Ramos (cell line): ENCODE measurements at regions not wholly inside any gene's neighbourhood (a gene's known extent, or its start where the extent isn't known, plus 50 kb on each side); places are given as distances from the start of the nearest gene placed in this dataset.

Experiments
- in situ Hi-C: fragments of 300-500 bp; cut with MboI; formaldehyde crosslinking; loops from one replicate; pipeline ENCODE4 v1.14.3; 2022; ENCODE audit warnings: low sequenced_read_pairs; ENCODE audit not compliant: unreplicated experiment

DNA sequence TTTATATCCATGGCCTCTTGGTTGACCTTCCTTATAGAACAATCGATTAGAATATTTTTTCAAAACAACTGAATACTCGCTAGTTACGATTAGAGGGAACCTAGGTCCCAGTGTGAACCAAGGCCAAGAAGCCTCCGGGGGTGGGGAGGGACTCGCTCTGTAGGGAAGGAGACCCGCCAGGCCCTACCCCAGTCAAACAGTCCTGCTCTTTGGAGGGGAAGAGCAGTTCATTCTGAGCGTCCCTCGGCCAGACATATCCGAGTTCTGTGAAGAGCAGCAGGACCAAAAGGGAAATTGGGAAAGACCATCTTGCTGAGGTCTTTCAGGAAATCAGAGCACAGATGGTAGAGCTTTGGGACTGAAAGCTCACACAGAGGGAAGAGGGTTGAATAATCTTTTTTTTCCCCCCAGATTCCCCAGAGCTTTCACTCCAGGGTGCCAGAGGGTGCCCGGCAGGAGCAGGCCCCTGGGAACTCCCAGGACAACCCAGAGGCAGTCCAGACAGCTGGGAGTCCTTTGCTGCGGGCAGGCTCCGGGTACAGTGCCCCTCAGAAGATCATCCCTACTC is 137.2 kb upstream of the HES1 start:
- in situ Hi-C loops = no loop called here

DNA sequence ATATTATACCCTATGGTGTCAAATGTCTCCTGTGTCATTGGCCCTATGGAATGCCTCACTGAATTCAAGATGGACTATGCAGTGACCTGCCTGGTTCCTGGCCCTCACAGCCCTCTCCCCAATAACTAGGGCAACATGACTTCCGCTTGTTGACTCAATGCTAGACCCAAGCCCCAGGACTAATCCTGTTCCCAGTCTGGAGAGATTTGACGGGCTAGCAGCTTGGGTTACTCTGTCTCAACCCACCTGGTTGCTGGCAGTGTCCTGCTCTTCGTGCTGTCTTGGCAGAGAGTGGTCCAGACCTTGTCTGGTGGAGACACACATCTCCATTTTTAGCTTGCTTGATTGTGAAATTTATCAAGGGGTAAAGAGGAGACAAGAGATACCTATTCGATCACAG is 135.8 kb upstream of the HES1 start:
- in situ Hi-C loops = no loop called here

DNA sequence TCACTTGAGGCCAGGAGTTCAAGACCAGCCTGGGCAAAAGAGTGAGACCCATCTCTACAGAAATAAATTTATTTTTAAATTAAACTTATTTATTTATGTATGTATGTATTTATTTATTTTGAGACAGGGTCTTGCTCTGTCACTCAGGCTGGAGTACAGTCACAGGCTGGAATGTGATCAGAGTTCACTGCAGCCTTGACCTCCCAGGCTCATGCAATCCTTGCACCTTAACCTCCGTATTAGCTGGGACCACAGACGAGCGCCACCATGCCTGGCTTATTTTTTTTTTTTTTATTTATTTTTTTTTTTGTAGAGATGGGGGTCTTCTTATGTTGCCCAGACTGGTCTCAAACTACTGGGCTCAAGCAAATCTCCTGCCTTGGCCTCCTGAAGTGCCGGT is 135.2 kb upstream of the HES1 start:
- in situ Hi-C loops = no loop called here

DNA sequence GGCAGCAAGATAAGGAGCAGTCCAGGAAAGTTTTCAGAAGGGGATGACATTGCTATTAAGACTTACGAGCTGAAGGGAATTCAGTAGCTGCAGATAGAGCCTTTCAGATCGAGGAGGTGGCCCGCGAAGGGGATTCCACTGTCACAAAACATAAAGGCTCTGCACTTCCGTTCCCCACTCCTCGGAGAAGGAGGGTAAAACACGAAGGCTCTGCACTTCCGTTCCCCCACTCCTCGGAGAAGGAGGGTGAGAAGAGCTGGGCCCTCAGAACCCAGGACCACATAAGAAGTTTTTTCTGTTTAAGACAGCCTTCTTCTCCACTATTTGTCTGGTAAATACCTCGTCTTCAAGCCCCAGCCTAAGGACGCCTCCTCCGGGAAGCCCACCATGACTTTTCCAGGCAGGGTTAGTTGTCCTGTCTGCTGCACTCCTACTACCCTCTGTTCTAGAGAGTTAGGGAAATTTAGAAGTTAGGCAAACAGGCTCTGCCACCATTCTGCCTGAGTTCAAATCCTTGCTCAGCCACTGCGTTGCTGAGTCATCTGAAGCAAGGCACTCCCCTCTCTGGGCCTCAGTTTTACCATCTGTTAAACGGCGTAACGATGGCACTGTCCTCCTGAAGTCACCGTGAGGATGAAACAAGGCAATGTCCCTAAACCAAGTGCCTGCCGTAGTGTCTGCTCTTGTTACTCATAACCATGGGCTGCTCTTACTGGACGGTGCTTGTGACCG is 134.1 kb upstream of the HES1 start:
- in situ Hi-C loops = no loop called here

DNA sequence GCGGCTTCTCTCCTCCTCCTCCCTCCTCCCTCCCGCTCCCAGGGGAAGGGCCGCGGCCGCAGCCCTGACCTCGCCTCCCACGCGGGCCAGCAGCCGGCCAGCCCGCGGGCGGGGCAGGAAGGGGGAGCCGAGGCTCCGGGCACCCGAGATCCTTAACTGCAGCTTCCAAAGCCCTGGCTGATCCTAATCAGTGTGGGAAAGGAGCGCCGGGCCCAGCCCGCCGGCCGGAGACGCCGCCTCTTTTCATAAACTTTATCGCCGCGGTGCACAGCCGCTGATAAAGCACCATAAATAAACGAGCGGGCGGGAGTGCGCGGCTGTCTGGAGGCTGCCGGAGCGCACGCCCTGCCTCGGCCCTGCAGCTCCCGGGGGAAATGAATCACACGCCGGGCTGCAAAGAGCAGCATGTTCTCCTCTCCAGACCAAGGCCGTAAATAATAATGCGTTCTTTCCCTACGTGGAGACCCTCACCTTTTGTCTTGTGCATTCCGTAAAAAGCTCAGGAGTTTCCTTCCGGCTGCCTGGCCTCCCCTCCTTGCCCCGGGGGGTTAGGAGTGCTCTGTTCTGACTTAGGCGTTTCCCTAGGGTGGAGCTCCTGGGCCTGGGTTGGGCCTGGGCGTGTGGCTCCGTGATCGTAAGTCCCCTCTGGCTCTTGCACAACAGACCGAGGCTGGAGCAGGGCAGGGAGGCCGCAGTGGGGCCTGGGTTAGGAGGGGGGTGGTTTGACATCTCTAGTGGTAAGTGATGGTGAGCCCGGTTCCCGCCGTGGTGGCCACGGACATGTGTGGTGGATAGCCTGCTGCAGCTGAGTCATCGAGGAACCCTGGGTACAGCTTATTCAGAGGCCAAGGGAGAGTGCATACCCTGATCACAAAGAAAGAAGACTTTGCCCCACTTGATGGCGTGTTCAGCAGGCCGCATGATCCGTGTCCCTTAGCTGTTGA is 132.6 kb upstream of the HES1 start:
- in situ Hi-C loops = no loop called here

DNA sequence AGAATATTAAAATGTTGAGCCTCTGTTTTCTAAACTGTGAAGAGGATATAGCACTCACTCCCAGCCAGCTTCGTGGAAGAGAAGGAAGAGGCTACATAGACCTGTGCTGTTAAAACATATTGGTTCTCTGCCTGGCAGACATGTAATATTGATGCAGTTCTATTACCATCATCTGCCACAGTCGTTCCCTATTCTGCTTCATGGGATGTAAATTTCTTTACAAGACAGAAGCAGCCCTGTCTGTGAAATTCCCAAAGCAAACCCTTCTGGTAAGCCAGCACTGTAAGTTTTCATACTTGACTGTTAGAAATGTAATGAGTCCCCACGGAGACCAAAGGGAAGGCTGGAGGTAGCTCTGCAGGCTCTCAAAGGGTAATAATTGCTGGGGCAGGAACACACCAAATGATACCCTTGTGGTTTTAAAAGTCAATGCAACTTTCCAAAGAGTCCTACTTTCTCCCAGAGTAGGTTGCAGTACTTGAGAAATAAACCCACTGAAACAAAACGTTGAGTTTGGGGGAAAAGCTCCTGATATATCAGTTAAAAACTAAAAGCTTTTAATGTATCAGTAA is 129.9 kb upstream of the HES1 start:
- in situ Hi-C loops = no loop called here

DNA sequence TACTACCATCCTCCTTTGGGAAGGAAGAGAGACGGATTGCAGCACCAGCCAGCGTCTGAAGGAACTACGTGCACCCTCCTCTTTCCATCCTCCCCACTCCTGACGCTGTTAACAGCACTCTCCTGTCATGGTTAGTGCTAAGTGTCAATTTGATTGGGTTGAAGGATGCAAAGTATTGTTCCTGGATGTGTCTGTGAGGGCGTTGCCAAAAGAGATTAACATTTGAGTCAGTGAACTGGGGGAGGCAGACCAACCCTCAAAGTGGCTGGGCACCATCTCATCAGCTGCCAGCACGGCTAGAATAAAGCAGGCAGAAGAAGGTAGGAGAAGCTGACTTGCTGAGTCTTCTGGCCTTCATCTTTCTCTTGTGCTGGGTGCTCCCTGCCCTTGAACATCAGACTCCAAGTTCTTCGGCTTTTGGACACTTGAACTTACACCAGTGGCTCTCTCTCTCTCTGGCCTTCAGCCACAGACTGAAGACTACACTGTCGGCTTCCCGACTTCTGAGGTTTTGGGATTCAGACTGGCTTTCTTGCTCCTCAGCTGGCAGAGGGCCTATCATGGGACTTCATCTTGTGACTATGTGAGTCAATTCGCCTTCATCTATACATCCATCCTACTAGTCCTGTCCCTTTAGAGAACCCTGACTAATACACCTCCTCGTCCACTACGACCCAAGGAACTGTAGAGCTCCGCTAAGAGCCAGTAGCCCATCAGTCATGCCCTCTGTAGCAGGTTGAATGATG is 128.2 kb upstream of the HES1 start:
- in situ Hi-C loops = no loop called here

DNA sequence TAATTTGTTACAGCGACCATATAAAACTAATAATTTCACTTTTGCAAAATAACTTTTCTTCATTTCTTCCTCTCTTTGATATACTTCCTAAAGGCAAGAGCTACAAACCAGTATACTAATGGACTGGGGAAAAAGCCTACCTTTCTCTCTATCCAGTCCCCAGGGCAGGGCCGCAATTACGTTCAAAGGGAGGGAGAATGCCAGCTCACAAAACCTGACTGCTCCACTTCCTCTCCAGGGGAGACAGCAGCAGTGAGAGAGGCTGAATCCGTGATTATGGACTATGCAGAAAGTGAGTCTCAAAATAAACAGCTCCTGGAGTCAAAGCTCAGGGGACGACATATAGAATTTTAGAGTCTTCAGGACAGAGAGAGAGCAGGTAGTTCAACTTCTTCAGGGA is 126.9 kb upstream of the HES1 start:
- in situ Hi-C loops = no loop called here

DNA sequence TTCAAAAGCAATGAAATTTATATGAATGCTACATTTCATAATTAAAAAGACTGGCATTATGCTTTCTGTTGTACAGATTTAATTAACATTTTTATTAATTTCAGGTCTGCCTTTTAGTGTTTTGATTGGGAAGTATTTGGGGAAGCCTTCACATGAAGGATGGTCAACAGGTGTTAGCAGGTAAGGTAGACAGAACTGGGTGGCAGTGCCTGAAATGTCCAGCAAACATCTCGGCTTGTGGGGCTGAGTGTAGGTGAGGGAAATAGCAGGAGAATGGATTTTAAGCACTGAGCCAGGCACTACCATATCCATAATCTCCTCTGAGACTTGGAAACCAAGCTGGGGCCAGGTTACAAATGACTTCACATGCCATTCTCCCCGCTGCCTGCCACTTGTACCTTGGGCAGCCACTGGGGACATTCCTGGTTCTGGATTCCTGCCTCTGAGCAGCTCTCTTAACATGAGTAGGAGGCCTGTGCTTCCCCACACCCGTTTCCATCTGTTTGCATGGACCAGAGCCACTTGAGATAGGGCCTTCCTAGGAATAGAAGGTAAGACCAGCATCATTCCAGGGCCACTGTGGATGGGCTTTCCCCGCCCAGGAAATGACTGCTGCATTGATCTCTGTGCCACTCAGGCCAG is 125.9 kb upstream of the HES1 start:
- in situ Hi-C loops = no loop called here

DNA sequence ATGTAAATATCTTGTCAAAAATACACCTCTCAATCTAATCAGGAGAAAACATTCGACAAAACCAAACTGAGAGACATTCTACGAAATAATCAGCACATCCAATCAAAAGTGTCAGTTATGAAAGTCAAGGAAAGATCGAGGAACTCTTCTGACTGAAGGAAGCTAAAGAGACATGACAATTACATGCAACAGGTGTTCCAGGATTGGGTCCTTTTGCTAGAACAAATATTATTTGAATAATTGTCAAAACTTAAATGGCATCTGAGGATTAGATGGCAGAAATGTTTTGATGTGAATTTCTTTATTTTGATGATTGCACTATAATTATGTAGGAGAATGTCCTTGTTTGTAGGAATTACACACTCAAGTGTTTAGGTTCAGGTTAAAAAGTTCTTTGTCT is 124.1 kb upstream of the HES1 start:
- in situ Hi-C loops = no loop called here

DNA sequence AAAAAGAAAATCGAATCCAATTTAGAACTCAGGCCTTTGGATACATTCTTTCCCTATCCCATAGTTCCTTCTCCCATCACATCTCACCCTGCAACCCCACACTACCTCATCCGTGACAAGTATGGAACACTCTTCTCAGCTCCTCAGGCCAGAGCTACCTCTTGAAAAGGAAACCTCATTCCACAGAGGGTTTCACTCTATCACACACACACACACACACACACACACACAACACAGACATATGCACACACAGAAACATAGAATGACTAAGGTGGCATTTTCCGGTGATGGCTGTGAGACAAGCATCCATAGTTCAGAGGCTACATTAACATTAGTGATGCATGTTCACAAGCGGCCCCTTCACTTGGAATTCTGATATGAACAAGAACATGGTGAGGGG is 122.0 kb upstream of the HES1 start:
- in situ Hi-C loops = no loop called here

DNA sequence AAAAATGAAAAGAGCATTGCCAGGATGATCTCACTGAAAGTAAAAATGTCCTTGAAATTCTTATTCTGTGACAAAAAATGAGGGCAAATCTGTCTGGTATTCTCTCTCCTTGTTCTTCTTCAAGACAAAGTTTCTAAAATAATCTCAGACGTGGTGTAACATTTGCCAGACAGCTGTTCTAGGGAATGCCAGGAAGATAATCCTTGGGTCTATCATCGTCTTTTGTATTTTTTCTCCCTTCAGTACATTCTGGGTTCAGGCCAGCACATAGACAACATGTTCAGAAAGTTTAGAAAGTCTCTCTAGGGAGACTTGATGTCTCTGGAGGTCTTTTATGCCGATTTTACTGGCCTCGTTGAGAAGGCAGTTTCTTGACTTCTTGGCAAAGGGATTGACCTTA is 121.2 kb upstream of the HES1 start:
- in situ Hi-C loops = no loop called here

DNA sequence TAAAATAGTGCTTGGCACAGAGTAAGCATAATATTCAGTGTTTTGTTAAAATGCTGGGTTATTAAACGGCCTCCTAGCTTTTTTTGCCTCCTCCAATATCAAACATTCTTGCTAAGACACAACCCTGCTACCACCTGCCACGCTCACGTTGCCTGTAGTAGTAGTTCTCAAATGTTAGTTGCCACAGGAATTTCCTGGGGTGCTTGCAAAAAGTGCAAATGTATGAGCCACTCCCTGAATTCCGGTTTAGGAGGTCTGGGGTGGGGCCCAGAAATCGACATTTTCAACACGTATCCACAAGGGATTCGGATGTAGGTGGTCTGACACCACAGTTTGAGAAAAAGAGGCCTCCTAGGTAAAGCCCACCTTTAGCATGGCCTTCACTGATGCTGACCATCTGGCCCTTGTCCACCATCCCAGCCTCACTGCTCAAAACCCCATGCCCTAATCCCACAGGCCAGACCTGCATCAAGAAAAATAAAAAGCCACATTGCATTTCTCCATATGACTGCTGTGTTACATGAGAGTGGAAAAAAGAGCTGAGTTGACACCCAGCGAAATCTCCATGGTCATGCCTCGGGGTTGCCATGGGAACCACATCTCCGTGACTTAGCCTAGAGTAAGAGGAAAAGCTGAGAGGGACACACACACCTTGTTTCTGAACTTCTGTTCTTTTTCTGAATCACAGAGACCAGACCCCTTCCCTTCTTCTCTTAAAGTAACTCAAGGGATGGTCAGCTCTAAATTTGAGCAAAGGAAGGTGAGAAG is 116.4 kb upstream of the HES1 start:
- in situ Hi-C loops = no loop called here

DNA sequence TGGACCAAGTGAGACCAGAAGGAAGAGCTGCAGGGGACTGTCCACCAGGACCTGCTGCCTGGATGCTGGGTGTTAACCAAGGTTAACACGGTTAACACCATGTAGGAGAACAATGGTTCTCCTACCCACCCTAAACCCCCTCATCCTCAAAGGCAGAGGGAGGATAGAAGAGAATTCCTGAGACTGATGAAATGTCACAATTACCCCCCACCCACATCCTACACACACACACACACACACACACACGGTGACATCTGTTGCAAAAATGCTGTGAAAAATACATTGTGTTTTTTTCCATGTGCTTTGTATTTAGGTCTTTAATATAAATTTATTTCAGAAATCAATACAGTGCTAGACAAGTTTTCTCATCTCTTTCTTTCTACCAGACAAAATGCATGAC is 113.9 kb upstream of the HES1 start:
- in situ Hi-C loops = no loop called here

DNA sequence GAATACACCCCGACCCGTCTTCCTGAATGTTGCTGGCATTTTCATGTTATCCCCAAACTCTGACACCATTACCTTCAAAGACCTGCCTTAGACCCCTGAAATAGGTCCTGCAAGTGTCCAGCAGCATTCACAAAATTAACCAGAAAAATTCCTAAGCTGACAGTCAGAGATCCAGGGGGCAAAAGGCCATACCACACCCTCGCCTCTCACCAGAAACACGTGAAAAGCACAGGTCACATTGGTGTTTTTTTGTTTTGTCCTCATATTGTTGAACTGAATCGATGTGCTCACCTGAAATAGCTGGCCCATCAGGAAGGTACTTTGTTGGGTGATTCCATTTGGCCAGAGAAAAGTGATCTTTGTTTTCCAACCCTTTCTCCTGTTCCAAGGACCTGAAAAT is 113.1 kb upstream of the HES1 start:
- in situ Hi-C loops = no loop called here

DNA sequence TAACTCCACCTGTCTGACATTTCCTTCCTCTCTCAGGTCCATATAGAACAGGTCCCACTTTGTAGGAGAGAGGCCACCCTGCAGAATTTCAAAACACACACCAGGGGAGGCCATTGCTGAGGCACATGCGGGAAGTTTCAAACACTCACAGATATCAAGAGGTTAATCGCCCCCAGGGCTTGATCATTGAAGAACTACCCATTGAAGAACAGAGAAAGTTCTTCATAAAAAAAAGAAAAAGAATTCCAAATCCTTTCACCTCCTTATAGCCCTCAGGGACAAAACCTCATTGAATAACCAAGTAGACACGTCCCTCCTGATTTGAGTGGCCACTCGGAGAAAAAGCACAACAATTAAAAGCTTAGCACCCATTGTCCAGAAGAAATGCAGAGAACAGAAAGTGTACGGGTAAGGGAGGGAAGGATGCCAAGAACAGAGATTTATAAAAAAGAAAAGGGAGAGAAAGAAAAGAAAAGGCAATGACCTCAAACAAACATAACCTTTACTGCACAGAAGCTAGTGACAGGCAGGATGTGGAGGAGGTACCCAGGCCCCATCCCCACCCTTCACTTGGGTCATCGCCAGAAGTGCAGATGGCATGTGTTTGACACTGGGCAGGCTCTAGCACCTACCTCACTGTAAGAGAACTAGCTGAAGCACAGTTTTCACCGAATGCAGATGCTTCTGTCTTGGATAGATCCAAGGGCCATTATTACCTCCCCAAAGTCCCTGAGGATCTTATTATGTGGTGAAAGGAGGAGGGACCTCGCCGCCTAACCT is 112.3 kb upstream of the HES1 start:
- in situ Hi-C loops = no loop called here

DNA sequence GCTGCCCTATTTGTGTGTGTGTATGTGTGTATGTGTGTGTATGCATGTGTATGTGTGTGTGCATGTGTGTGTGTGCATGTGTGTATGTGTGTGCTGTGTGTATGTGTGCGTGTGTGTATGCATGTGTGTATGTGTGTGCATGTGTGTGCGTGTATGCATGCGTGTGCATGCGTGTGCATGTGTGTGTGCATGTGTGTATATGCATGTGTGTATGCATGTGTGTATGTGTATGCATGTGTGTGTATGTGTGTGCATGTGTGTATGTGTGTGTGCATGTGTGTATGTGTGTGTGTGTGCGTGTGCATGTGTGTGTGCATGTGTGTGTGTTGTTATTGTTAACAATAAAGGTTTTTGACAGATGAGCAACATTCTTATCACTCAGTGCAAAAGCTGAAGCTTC is 110.8 kb upstream of the HES1 start:
- in situ Hi-C loops = no loop called here

DNA sequence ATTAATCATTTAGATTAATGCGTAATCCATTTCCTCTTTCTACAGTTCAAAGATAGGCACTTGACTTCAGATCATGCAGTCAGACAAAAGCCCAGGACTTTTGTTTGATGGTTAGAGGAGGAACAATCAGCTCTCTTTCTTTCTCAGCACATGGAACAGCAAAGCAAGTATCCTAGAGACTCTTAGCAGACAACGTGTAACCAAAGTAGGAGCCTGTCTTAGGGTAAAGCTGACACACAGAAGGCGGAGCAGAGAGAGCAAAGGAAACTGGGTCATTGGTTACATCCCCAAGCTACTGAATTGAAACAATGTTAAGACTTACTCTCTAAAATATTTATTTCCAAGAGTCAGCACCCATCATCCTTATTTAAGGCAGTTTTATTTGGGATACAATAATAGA is 110.0 kb upstream of the HES1 start:
- in situ Hi-C loops = no loop called here
